H9 (cell line): ENCODE measurements at regions not wholly inside any gene's neighbourhood (a gene's known extent, or its start where the extent isn't known, plus 50 kb on each side); places are given as distances from the start of the nearest gene placed in this dataset.

ENCODE experiments used
- DNase-seq: peaks from one replicate; pipeline ENCODE4 v3.0.0-alpha.2; 2017
- H2AFZ ChIP-seq: one replicate; pipeline ENCODE4 v1.6.1; 2013; ENCODE audit warnings: mild to moderate bottlenecking, low read length, control low read depth, moderate library complexity
- H2AK5ac ChIP-seq: 2 replicates; pipeline ENCODE4 v1.6.1; 2013; ENCODE audit warnings: low read length, control low read depth, mixed read lengths; ENCODE audit not compliant: insufficient read length
- H2BK120ac ChIP-seq: one replicate; pipeline ENCODE4 v1.6.1; 2013; ENCODE audit warnings: low read depth, mild to moderate bottlenecking, low read length, control low read depth, inconsistent platforms; ENCODE audit not compliant: poor library complexity, severe bottlenecking
- H2BK12ac ChIP-seq: 2 replicates; pipeline ENCODE4 v1.6.1; 2013; ENCODE audit warnings: low read length, control low read depth, mixed read lengths, low read depth; ENCODE audit not compliant: insufficient read length
- H2BK15ac ChIP-seq: 2 replicates; pipeline ENCODE4 v1.6.1; 2013; ENCODE audit warnings: low read depth, low read length, control low read depth
- H2BK20ac ChIP-seq: one replicate; pipeline ENCODE4 v1.6.1; 2013; ENCODE audit warnings: low read depth, mild to moderate bottlenecking, low read length, control low read depth, inconsistent platforms; ENCODE audit not compliant: poor library complexity, severe bottlenecking
- H2BK5ac ChIP-seq: 2 replicates; pipeline ENCODE4 v1.6.1; 2013; ENCODE audit warnings: low read length, control low read depth, mixed read lengths; ENCODE audit not compliant: insufficient read length
- H3K14ac ChIP-seq: 2 replicates; pipeline ENCODE4 v1.6.1; 2013; ENCODE audit warnings: low read length, control low read depth; ENCODE audit not compliant: insufficient read depth
- H3K18ac ChIP-seq: 2 replicates; pipeline ENCODE4 v1.6.1; 2013; ENCODE audit warnings: low read depth, mild to moderate bottlenecking, mixed read lengths, low read length, control low read depth; ENCODE audit not compliant: insufficient read length
- H3K23ac ChIP-seq: 2 replicates; pipeline ENCODE4 v1.6.1; 2013; ENCODE audit warnings: low read length, control low read depth, mixed read lengths, low read depth; ENCODE audit not compliant: insufficient read length
- H3K23me2 ChIP-seq: 2 replicates; pipeline ENCODE4 v1.6.1; 2013; ENCODE audit warnings: low read depth, mild to moderate bottlenecking, mixed read lengths, low read length, control low read depth; ENCODE audit not compliant: insufficient read length, poor library complexity, severe bottlenecking
- H3K27ac ChIP-seq: 2 replicates; pipeline ENCODE4 v1.5.1; 2013; ENCODE audit warnings: low read length, control low read depth, mixed read lengths, low read depth; ENCODE audit not compliant: insufficient read length
- H3K27me3 ChIP-seq: 2 replicates; pipeline ENCODE4 v1.6.1; 2013; ENCODE audit warnings: low read length, control low read depth, inconsistent platforms; ENCODE audit not compliant: insufficient read depth
- H3K4ac ChIP-seq: 2 replicates; pipeline ENCODE4 v1.6.1; 2013; ENCODE audit warnings: low read depth, mild to moderate bottlenecking, control low read depth, inconsistent platforms, low read length, moderate library complexity
- H3K4me1 ChIP-seq: 2 replicates; pipeline ENCODE4 v1.6.1; 2013; ENCODE audit warnings: low read length, control low read depth, inconsistent platforms; ENCODE audit not compliant: insufficient read depth
- H3K4me2 ChIP-seq: 2 replicates; pipeline ENCODE4 v1.6.1; 2013; ENCODE audit warnings: low read length, control low read depth, mixed read lengths; ENCODE audit not compliant: insufficient read length, insufficient read depth
- H3K56ac ChIP-seq: 2 replicates; pipeline ENCODE4 v1.6.1; 2013; ENCODE audit warnings: low read depth, mild to moderate bottlenecking, mixed read lengths, low read length, control low read depth; ENCODE audit not compliant: insufficient read length
- H3K79me1 ChIP-seq: 2 replicates; pipeline ENCODE4 v1.6.1; 2013; ENCODE audit warnings: low read depth, mild to moderate bottlenecking, moderate library complexity, low read length, control low read depth, inconsistent platforms; ENCODE audit not compliant: insufficient read depth, poor library complexity, severe bottlenecking
- H3K79me2 ChIP-seq: 2 replicates; pipeline ENCODE4 v1.6.1; 2013; ENCODE audit warnings: low read length, control low read depth, inconsistent platforms; ENCODE audit not compliant: insufficient read depth
- H3K9ac ChIP-seq: 2 replicates; pipeline ENCODE4 v1.6.1; 2013; ENCODE audit warnings: low read length, control low read depth, mixed read lengths; ENCODE audit not compliant: insufficient read length; ENCODE audit errors: extremely low read depth
- H3K9me3 ChIP-seq: one replicate; pipeline ENCODE4 v1.6.1; 2013; ENCODE audit warnings: low read depth, low read length, inconsistent platforms; ENCODE audit not compliant: control insufficient read depth
- H3T11ph ChIP-seq: one replicate; pipeline ENCODE4 v1.6.1; 2013; ENCODE audit warnings: mild to moderate bottlenecking, low read length, control low read depth, inconsistent platforms
- H4K20me1 ChIP-seq: one replicate; pipeline ENCODE4 v1.6.1; 2013; ENCODE audit not compliant: control insufficient read depth, insufficient read length, insufficient read depth
- H4K5ac ChIP-seq: 2 replicates; pipeline ENCODE4 v1.6.1; 2013; ENCODE audit warnings: low read depth, mild to moderate bottlenecking, mixed read lengths, low read length, control low read depth; ENCODE audit not compliant: insufficient read length
- H4K8ac ChIP-seq: replicated peaks from 2 replicates; pipeline ENCODE4 v1.6.1; 2013; ENCODE audit warnings: low read length, control low read depth, mixed read lengths, low read depth; ENCODE audit not compliant: insufficient read length
- H4K91ac ChIP-seq: 2 replicates; pipeline ENCODE4 v1.6.1; 2013; ENCODE audit warnings: low read depth, mild to moderate bottlenecking, moderate library complexity, mixed read lengths, low read length, control low read depth; ENCODE audit not compliant: insufficient read length
- H3K27ac Mint-ChIP-seq, 3 experiments: 2 replicates in 2 of 3; 3 replicates in 1 of 3; pipeline ENCODE4 v1.8.0; 2020 to 2021; ENCODE audit warnings: mixed read lengths in 3 of 3, mild to moderate bottlenecking in 1 of 3, moderate library complexity in 1 of 3
- H3K27me3 Mint-ChIP-seq: 2 replicates; pipeline ENCODE4 v1.8.0; 2021; ENCODE audit warnings: low read depth, mild to moderate bottlenecking, moderate library complexity, mixed read lengths
- H3K36me3 Mint-ChIP-seq, 3 experiments: 2 replicates in 2 of 3; 3 replicates in 1 of 3; pipeline ENCODE4 v1.8.0; 2020 to 2021; ENCODE audit warnings: low read depth in 3 of 3, mixed read lengths in 3 of 3; ENCODE audit not compliant: insufficient read depth in 1 of 3
- H3K4me1 Mint-ChIP-seq, 2 experiments: 2 replicates each; pipeline ENCODE4 v1.8.0; 2020; ENCODE audit warnings: mixed read lengths in 2 of 2
- H3K4me3 Mint-ChIP-seq, 2 experiments: 2 replicates in 1 of 2; 3 replicates in 1 of 2; pipeline ENCODE4 v1.8.0; 2020 to 2021; ENCODE audit warnings: mild to moderate bottlenecking in 2 of 2, mixed read lengths in 2 of 2, moderate library complexity in 1 of 2
- H3K9me3 Mint-ChIP-seq, 2 experiments: 2 replicates in 1 of 2; 3 replicates in 1 of 2; pipeline ENCODE4 v1.8.0; 2020; ENCODE audit warnings: mild to moderate bottlenecking in 2 of 2, mixed read lengths in 2 of 2, moderate library complexity in 1 of 2
- WGBS: extraction: QIAGEN DNeasy Blood & Tissue Kit; methylation state at CpG from one replicate; pipeline ENCODE4 v1.1.7; 2013; ENCODE audit warnings: missing lambda C conversion rate, low lambda C conversion rate, mixed read lengths; ENCODE audit not compliant: insufficient read length; ENCODE audit errors: extremely low coverage; 5-methylcytosine and 5-hydroxymethylcytosine counted together
- TF ChIP-seq, protein P1 (sequence below): fragments of 200-600 bp; sonication (generic); conservative IDR thresholded peaks from 3 replicates; pipeline ENCODE4 v1.8.0; 2021; ENCODE audit warnings: antibody characterized with exemption, mild to moderate bottlenecking

DNA sequence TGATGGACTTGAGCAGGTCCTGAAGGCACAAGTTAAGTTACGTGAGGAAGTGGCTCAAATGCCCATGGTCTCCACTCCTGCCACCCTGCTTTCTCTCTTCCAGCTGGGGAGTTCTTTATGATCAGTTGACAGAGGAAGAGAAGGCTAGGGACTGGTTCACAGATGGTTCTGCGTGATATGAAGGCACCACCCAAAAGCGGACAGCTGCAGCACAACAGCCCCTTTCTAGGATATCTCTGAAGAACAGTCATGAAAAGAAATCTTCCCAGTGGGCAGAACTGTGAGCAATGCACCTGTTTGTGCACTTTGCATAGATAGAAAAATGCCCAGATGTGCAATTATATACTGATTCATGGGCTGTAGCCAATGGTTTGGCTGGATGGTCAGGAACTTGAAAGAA, 162.4 kb upstream of the FSCB start:
- H3K27ac Mint-ChIP-seq = no peak overlapping the region

More for the DNA sequence above, 162.4 kb upstream of the FSCB start:
- no peak overlapping the region for H3K56ac ChIP-seq
- H3K23me2 ChIP-seq = no peaks in the 10 kb centered on the region
- no peak overlapping the region for H2BK5ac ChIP-seq
- H2AK5ac ChIP-seq = no peak overlapping the region
- H2BK120ac ChIP-seq = no peak overlapping the region
- H3K79me2 ChIP-seq = no peaks in the 10 kb centered on the region
- H4K91ac ChIP-seq = no peak overlapping the region
- no peak overlapping the region for H3K4me2 ChIP-seq
- no peak overlapping the region for H3K4ac ChIP-seq
- no peaks in the 10 kb centered on the region for H3K4me1 ChIP-seq
- no peak overlapping the region for H3K9ac ChIP-seq
- no peak overlapping the region for H4K8ac ChIP-seq
- TF ChIP-seq, protein P1, sequence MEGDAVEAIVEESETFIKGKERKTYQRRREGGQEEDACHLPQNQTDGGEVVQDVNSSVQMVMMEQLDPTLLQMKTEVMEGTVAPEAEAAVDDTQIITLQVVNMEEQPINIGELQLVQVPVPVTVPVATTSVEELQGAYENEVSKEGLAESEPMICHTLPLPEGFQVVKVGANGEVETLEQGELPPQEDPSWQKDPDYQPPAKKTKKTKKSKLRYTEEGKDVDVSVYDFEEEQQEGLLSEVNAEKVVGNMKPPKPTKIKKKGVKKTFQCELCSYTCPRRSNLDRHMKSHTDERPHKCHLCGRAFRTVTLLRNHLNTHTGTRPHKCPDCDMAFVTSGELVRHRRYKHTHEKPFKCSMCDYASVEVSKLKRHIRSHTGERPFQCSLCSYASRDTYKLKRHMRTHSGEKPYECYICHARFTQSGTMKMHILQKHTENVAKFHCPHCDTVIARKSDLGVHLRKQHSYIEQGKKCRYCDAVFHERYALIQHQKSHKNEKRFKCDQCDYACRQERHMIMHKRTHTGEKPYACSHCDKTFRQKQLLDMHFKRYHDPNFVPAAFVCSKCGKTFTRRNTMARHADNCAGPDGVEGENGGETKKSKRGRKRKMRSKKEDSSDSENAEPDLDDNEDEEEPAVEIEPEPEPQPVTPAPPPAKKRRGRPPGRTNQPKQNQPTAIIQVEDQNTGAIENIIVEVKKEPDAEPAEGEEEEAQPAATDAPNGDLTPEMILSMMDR = no peak
- H2BK15ac ChIP-seq = no peak overlapping the region
- no peaks in the 10 kb centered on the region for H4K20me1 ChIP-seq
- no peaks in the 10 kb centered on the region for H3K79me1 ChIP-seq
- H3K27me3 ChIP-seq = no peaks in the 10 kb centered on the region
- no peak overlapping the region for H3K4me3 Mint-ChIP-seq
- H4K5ac ChIP-seq = no peak overlapping the region
- H2BK20ac ChIP-seq = no peak overlapping the region
- H3K18ac ChIP-seq = no peak overlapping the region
- no peaks in the 10 kb centered on the region for H3K27me3 Mint-ChIP-seq
- H2AFZ ChIP-seq = no peak overlapping the region
- no peak overlapping the region for H3K23ac ChIP-seq
- H3T11ph ChIP-seq = no peak overlapping the region
- H3K9me3 ChIP-seq = no peaks in the 10 kb centered on the region
- no peak overlapping the region for H3K14ac ChIP-seq
- peaks cover 0 to 8% (median 6%) of the 10 kb centered on the region in 3 experiments; a peak in 3 of 7 replicates for H3K36me3 Mint-ChIP-seq
- H3K9me3 Mint-ChIP-seq = peaks cover 7 to 14% of the 10 kb centered on the region in 2 experiments; a peak in 4 of 5 replicates
- no peak for DNase-seq
- no peaks in the 10 kb centered on the region for H3K4me1 Mint-ChIP-seq
- no peak overlapping the region for H3K27ac ChIP-seq
- no CpG with 5 or more reads among the region's 3 CpGs for WGBS
- H2BK12ac ChIP-seq = no peak overlapping the region
